H1 (cell line): ENCODE measurements at regions not wholly inside any gene's neighbourhood (a gene's known extent, or its start where the extent isn't known, plus 50 kb on each side); places are given as distances from the start of the nearest gene placed in this dataset.

Experiments
- CTCF ChIA-PET: fragments of 300-600 bp; sonication (Branson Sonifier 250); formaldehyde crosslinking; loops from one replicate; lab custom pipeline; 2021; ENCODE audit not compliant: partially characterized antibody; lab: Charles Lee
- POLR2A ChIA-PET: fragments of 300-600 bp; sonication (Branson Sonifier 250); formaldehyde crosslinking; loops from one replicate; lab custom pipeline; 2021; ENCODE audit warnings: inconsistent platforms; ENCODE audit not compliant: partially characterized antibody; lab: Charles Lee
- DNase-seq, 2 experiments: peaks; one replicate each; pipeline versions ENCODE4 v3.0.0 to v3.0.0-alpha.2; 2010 to 2022; ENCODE audit warnings: low spot score in 2 of 2, low read depth in 1 of 2, mixed read lengths in 1 of 2
- FAIRE-seq: peaks from 2 replicates; lab custom pipeline; 2011; peaks lifted over from hg19 to GRCh38; lab: Jason Lieb, UNC
- H2AFZ ChIP-seq: 2 replicates; pipeline ENCODE4 v1.8.1; 2012; ENCODE audit warnings: low read length, inconsistent platforms
- H2AK5ac ChIP-seq: 2 replicates; pipeline ENCODE4 v1.6.1; 2013; ENCODE audit warnings: low read depth, low read length
- H2BK120ac ChIP-seq: replicated peaks from 2 replicates; pipeline ENCODE3; 2013; ENCODE audit warnings: low read depth, low read length, inconsistent platforms
- H2BK12ac ChIP-seq: 2 replicates; pipeline ENCODE4 v1.6.1; 2013; ENCODE audit warnings: low read depth, low read length
- H2BK15ac ChIP-seq: 2 replicates; pipeline ENCODE4 v1.6.1; 2013; ENCODE audit warnings: low read length
- H2BK20ac ChIP-seq: 2 replicates; pipeline ENCODE4 v1.6.1; 2013; ENCODE audit warnings: low read length
- H2BK5ac ChIP-seq: 2 replicates; pipeline ENCODE4 v1.6.1; 2013; ENCODE audit warnings: low read depth, low read length
- H3K14ac ChIP-seq: 2 replicates; pipeline ENCODE4 v1.6.1; 2013; ENCODE audit warnings: inconsistent platforms; ENCODE audit not compliant: insufficient read length
- H3K18ac ChIP-seq: 2 replicates; pipeline ENCODE4 v1.6.1; 2013; ENCODE audit warnings: low read length; ENCODE audit errors: extremely low read depth
- H3K23ac ChIP-seq: 2 replicates; pipeline ENCODE4 v1.6.1; 2013; ENCODE audit warnings: inconsistent platforms; ENCODE audit not compliant: insufficient read length
- H3K23me2 ChIP-seq: 2 replicates; pipeline ENCODE4 v1.6.1; 2013; ENCODE audit warnings: low read depth, low read length
- H3K27ac ChIP-seq: 2 replicates; pipeline ENCODE4 v1.6.1; 2011; ENCODE audit warnings: low read depth, low read length, inconsistent platforms
- H3K27me3 ChIP-seq, 4 experiments: replicated peaks in 1 of 4; 1 replicate in 1 of 4; 2 replicates in 3 of 4; pipeline versions ENCODE4 v1.6.1 to v1.8.1; 2011 to 2013; ENCODE audit warnings: low read length in 3 of 4, mild to moderate bottlenecking in 3 of 4, inconsistent platforms in 2 of 4, mixed read lengths in 2 of 4, moderate library complexity in 1 of 4; ENCODE audit not compliant: control insufficient read depth in 3 of 4, insufficient read depth in 3 of 4; ENCODE audit errors: extremely low read depth in 1 of 4
- H3K36me3 ChIP-seq, 4 experiments: 2 replicates each; pipeline versions ENCODE4 v1.6.1 to v1.8.1; 2011 to 2013; ENCODE audit warnings: mild to moderate bottlenecking in 4 of 4, low read length in 3 of 4, moderate library complexity in 2 of 4, control low read depth in 1 of 4, inconsistent platforms in 1 of 4; ENCODE audit not compliant: insufficient read depth in 4 of 4, control insufficient read depth in 2 of 4
- H3K4ac ChIP-seq: replicated peaks from 2 replicates; pipeline ENCODE3; 2013; ENCODE audit warnings: low read length, low read depth, mixed read lengths, inconsistent platforms; ENCODE audit not compliant: insufficient read length
- H3K4me1 ChIP-seq, 4 experiments: replicated peaks in 1 of 4; 1 replicate in 1 of 4; 2 replicates in 3 of 4; pipeline versions ENCODE4 v1.6.1 to v1.8.1; 2011 to 2013; ENCODE audit warnings: low read length in 3 of 4, inconsistent platforms in 2 of 4, mixed read lengths in 1 of 4; ENCODE audit not compliant: insufficient read depth in 4 of 4, control insufficient read depth in 3 of 4
- H3K4me2 ChIP-seq, 2 experiments: 2 replicates each; pipeline versions ENCODE4 v1.6.1 to v1.8.1; 2011 to 2013; ENCODE audit warnings: low read depth in 2 of 2, low read length in 2 of 2, control low read depth in 1 of 2, inconsistent platforms in 1 of 2, mild to moderate bottlenecking in 1 of 2; ENCODE audit not compliant: insufficient read depth in 1 of 2
- H3K4me3 ChIP-seq, 4 experiments: fragments of 200-600, 300-600 bp in 1 of 4; sonication (generic), shearing (Covaris generic), sonication (Bioruptor Twin) in 1 of 4; 2 replicates each; pipeline versions ENCODE4 v1.5.1 to v1.8.1; 2011 to 2016; ENCODE audit warnings: low read length in 4 of 4, low read depth in 3 of 4, control low read depth in 2 of 4, inconsistent platforms in 2 of 4, mild to moderate bottlenecking in 2 of 4, mixed read lengths in 1 of 4, moderate library complexity in 1 of 4; ENCODE audit not compliant: insufficient read depth in 2 of 4; ENCODE audit errors: extremely low read depth in 1 of 4
- H3K56ac ChIP-seq: replicated peaks from 2 replicates; pipeline ENCODE3; 2013; ENCODE audit warnings: low read depth, mild to moderate bottlenecking, mixed read lengths, low read length, inconsistent platforms; ENCODE audit not compliant: insufficient read length
- H3K79me1 ChIP-seq: 2 replicates; pipeline ENCODE4 v1.6.1; 2013; ENCODE audit warnings: low read depth, low read length, control low read depth
- H3K79me2 ChIP-seq, 2 experiments: 2 replicates each; pipeline versions ENCODE4 v1.6.1 to v1.8.1; 2012 to 2013; ENCODE audit warnings: low read length in 2 of 2, mild to moderate bottlenecking in 2 of 2, inconsistent platforms in 1 of 2; ENCODE audit not compliant: insufficient read depth in 2 of 2, control insufficient read depth in 1 of 2
- H3K9ac ChIP-seq, 4 experiments: replicated peaks in 1 of 4; 1 replicate in 1 of 4; 2 replicates in 3 of 4; pipeline versions ENCODE4 v1.6.1 to v1.8.1; 2011 to 2013; ENCODE audit warnings: low read depth in 3 of 4, low read length in 3 of 4, control low read depth in 2 of 4, mild to moderate bottlenecking in 2 of 4, moderate library complexity in 2 of 4, inconsistent platforms in 1 of 4; ENCODE audit errors: extremely low read depth in 1 of 4
- H3K9me3 ChIP-seq, 2 experiments: 2 replicates each; pipeline versions ENCODE4 v1.6.1 to v1.8.1; 2012 to 2013; ENCODE audit warnings: mild to moderate bottlenecking in 2 of 2, moderate library complexity in 2 of 2, control low read depth in 1 of 2, inconsistent platforms in 1 of 2, low read depth in 1 of 2, low read length in 1 of 2, mixed read lengths in 1 of 2; ENCODE audit not compliant: insufficient read depth in 2 of 2
- H4K20me1 ChIP-seq, 2 experiments: replicated peaks in 1 of 2; 2 replicates each; pipeline versions ENCODE3 to v1.8.1; 2011 to 2013; ENCODE audit warnings: inconsistent platforms in 2 of 2, low read length in 2 of 2, mild to moderate bottlenecking in 1 of 2; ENCODE audit not compliant: insufficient read depth in 2 of 2, control insufficient read depth in 1 of 2
- H4K5ac ChIP-seq: 2 replicates; pipeline ENCODE4 v1.6.1; 2013; ENCODE audit warnings: low read length, low read depth, mixed read lengths, inconsistent platforms; ENCODE audit not compliant: insufficient read length
- H4K8ac ChIP-seq: 2 replicates; pipeline ENCODE4 v1.8.0; 2013; ENCODE audit warnings: mild to moderate bottlenecking, moderate library complexity, low read length, inconsistent platforms; ENCODE audit not compliant: insufficient read depth; ENCODE audit errors: extremely low read depth
- H4K91ac ChIP-seq: replicated peaks from 2 replicates; pipeline ENCODE3; 2013; ENCODE audit warnings: low read length, mixed read lengths, inconsistent platforms; ENCODE audit not compliant: insufficient read length
- ASH2L ChIP-seq: fragments of 200-600, 300-600 bp; sonication (generic); IDR thresholded peaks from one replicate; pipeline ENCODE4 v1.7.1; 2017; ENCODE audit warnings: low read length
- CHD2 ChIP-seq: IDR thresholded peaks from 2 replicates; pipeline ENCODE4 v1.6.1; 2012; ENCODE audit warnings: low read length, improper control_type of control experiment
- CTBP2 ChIP-seq: IDR thresholded peaks from 2 replicates; pipeline ENCODE4 v1.7.0; 2011; ENCODE audit warnings: borderline replicate concordance, mild to moderate bottlenecking, moderate library complexity, mixed read lengths, low read length; ENCODE audit not compliant: insufficient read depth, insufficient read length
- EP300 ChIP-seq, 2 experiments: IDR thresholded peaks; 1 replicate in 1 of 2; 2 replicates in 1 of 2; pipeline ENCODE4 v1.6.1; 2011 to 2012; ENCODE audit warnings: low read depth in 2 of 2, low read length in 2 of 2, mild to moderate bottlenecking in 2 of 2, borderline replicate concordance in 1 of 2, inconsistent platforms in 1 of 2, moderate library complexity in 1 of 2
- GABPA ChIP-seq: IDR thresholded peaks from 2 replicates; pipeline ENCODE4 v1.6.1; 2011; ENCODE audit warnings: mild to moderate bottlenecking, low read length, moderate library complexity, borderline replicate concordance; ENCODE audit not compliant: insufficient read depth
- GTF2F1 ChIP-seq: IDR thresholded peaks from 2 replicates; pipeline ENCODE4 v1.6.1; 2012; ENCODE audit warnings: low read depth, low read length, improper control_type of control experiment, borderline replicate concordance
- HDAC6 ChIP-seq: IDR thresholded peaks from one replicate; pipeline ENCODE4 v1.7.1; 2012; ENCODE audit warnings: low read depth, mild to moderate bottlenecking, inconsistent platforms, low read length, moderate library complexity
- KDM4A ChIP-seq: IDR thresholded peaks from one replicate; pipeline ENCODE4 v1.7.1; 2012; ENCODE audit warnings: low read depth, mild to moderate bottlenecking, moderate library complexity, low read length, inconsistent platforms; ENCODE audit not compliant: severe bottlenecking
- PHF8 ChIP-seq: fragments of 200-600 bp; sonication (generic); conservative IDR thresholded peaks from 2 replicates; pipeline ENCODE4 v1.7.1; 2012; ENCODE audit warnings: low read depth, mild to moderate bottlenecking, inconsistent platforms, low read length, moderate library complexity
- POU5F1 ChIP-seq: IDR thresholded peaks from 2 replicates; pipeline ENCODE4 v1.6.1; 2011; ENCODE audit warnings: low read depth, mild to moderate bottlenecking, low read length, moderate library complexity
- SIRT6 ChIP-seq: IDR thresholded peaks from one replicate; pipeline ENCODE4 v1.7.1; 2012; ENCODE audit warnings: low read length, inconsistent platforms
- SIX5 ChIP-seq: IDR thresholded peaks from 2 replicates; pipeline ENCODE4 v1.6.1; 2011; ENCODE audit warnings: mild to moderate bottlenecking, low read depth, low read length
- TAF7 ChIP-seq: optimal IDR thresholded peaks from 2 replicates; pipeline ENCODE3; 2011; ENCODE audit warnings: low read depth, mild to moderate bottlenecking, inconsistent platforms, low read length, moderate library complexity, borderline replicate concordance
- TEAD4 ChIP-seq: IDR thresholded peaks from 2 replicates; pipeline ENCODE4 v1.6.1; 2012; ENCODE audit warnings: low read depth, low read length, inconsistent platforms, mixed read lengths
- YY1 ChIP-seq: IDR thresholded peaks from 2 replicates; pipeline ENCODE4 v1.6.1; 2011; ENCODE audit warnings: low read depth, mild to moderate bottlenecking, low read length
- ZNF274 ChIP-seq: IDR thresholded peaks from 2 replicates; pipeline ENCODE4 v1.7.0; 2012; ENCODE audit warnings: low read length, borderline replicate concordance; ENCODE audit errors: extremely low read depth
- WGBS, 2 experiments: shearing (Covaris generic) in 1 of 2; methylation state at CpG; one replicate each; pipeline versions ENCODE4 v1.1.6 to v1.1.7; 2013 to 2015; ENCODE audit warnings: low lambda C conversion rate in 2 of 2, mixed read lengths in 2 of 2, inconsistent platforms in 1 of 2, low coverage in 1 of 2, missing lambda C conversion rate in 1 of 2; ENCODE audit not compliant: insufficient replicate concordance in 2 of 2, insufficient coverage in 1 of 2, insufficient read length in 1 of 2; ENCODE audit errors: extremely low coverage in 1 of 2, missing lambda C conversion rate in 1 of 2; 5-methylcytosine and 5-hydroxymethylcytosine counted together

GRCh38 chr6:163809364-163809763 is 394.8 kb downstream of the QKI start:
- Histone ChIP-seq H4K5ac (no peak overlapping the region), H3K27ac (no peak overlapping the region), H3K18ac (no peak overlapping the region), H3K14ac (no peak overlapping the region), H2BK15ac (no peak overlapping the region), H3K4me1 (peaks cover 0 to 5% (median 0%) of the 10 kb centered on the region in 4 experiments; a peak in 1 of 7 replicates), H2BK12ac (no peak overlapping the region), H3K23me2 (no peaks in the 10 kb centered on the region; the same call in 1 of the 2 replicates), H2AK5ac (no peak overlapping the region), H3K4me2 (no peak overlapping the region), H3K4me3 (no peak overlapping the region), H2BK20ac (no peak overlapping the region), H3K9me3 (no peaks in the 10 kb centered on the region), H3K4ac (no peak overlapping the region), H4K91ac (no peak overlapping the region), H3K23ac (no peak overlapping the region), H2BK120ac (no peak overlapping the region), H3K9ac (no peak overlapping the region), H4K8ac (no peak overlapping the region), H4K20me1 (no peaks in the 10 kb centered on the region), H3K79me2 (no peaks in the 10 kb centered on the region), H2BK5ac (no peak overlapping the region), H3K79me1 (no peaks in the 10 kb centered on the region), H3K36me3 (no peaks in the 10 kb centered on the region), H3K27me3 (peaks cover 0 to 1% (median 0%) of the 10 kb centered on the region in 4 experiments; a peak in 1 of 7 replicates), H3K56ac (no peak overlapping the region), H2AFZ (no peak overlapping the region)
- FAIRE-seq (no peak), DNase-seq (no peak)
- TF ChIP-seq CTBP2, result no peak
- TF ChIP-seq POU5F1, result no peak
- no peak for TF ChIP-seq EP300 (IDR thresholded peaks at IDR 0.05; ENCODE audit: borderline replicate concordance in 1 of 2, low read depth in 2 of 2, low read length in 2 of 2)
- TF ChIP-seq YY1, result no peak
- TF ChIP-seq CHD2, result no peak
- no peak for TF ChIP-seq TAF7
- TF ChIP-seq SIX5, result no peak
- TF ChIP-seq KDM4A, result no peak
- TF ChIP-seq ASH2L, result no peak
- TF ChIP-seq TEAD4, result no peak
- TF ChIP-seq SIRT6, result no peak
- no peak for TF ChIP-seq ZNF274
- no peak for TF ChIP-seq HDAC6
- TF ChIP-seq GABPA, result no peak
- TF ChIP-seq GTF2F1, result no peak
- no peak for TF ChIP-seq PHF8
- WGBS, 2 experiments, result 97% methylated on average over 8 of the region's 8 CpGs; no CpG with 5 or more reads in 1 of the 2 experiments
- CTCF ChIA-PET, result no interaction called here
- POLR2A ChIA-PET, result no interaction called here
